CD1c-positive myeloid dendritic cell (primary cell): ENCODE measurements at regions not wholly inside any gene's neighbourhood (a gene's known extent, or its start where the extent isn't known, plus 50 kb on each side); places are given as distances from the start of the nearest gene placed in this dataset.

Experiments used
- DNase-seq: peaks from one replicate; pipeline ENCODE4 v3.0.0-alpha.2; 2016; ENCODE audit errors: extremely low spot score

DNA sequence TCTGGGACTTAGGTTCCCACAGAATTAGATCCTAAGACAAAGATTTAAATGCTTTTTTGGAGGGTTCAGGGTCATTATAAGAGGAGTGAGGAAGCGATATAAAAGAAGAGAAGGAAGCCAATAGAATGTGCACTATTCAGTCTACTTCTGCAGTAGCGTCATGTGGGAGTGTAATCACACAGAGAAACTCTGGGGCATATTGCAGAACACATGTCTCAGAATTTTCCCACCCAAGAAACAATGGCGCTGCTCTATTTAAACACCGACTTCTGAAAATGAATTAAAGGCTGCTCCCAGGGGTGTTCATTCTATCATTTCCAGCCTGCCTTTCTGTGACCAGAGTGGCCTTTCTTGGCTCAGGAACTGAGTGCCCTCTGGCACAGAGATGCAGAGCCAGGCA is 617.6 kb downstream of the FGF9 start:
- no peak for DNase-seq

DNA sequence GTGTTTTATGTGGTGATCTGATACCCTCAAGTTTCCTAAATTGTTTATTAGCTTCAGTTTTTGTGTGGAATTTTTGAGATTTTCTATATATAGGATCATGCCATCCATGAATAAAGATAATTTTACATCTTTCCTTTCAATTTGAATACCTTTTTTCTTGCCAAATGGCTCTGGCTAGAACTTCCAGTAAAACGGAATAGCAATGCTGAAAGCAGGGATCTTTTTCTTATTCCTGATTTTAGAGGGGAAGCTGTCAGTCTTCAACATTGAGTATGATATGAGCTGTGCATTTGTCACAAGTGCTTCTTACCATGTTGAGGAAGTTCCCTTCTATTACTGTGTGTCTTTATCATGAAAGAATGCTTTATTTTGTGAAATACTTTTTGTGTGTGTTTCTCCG is 618.8 kb downstream of the FGF9 start:
- DNase-seq: no peak

DNA sequence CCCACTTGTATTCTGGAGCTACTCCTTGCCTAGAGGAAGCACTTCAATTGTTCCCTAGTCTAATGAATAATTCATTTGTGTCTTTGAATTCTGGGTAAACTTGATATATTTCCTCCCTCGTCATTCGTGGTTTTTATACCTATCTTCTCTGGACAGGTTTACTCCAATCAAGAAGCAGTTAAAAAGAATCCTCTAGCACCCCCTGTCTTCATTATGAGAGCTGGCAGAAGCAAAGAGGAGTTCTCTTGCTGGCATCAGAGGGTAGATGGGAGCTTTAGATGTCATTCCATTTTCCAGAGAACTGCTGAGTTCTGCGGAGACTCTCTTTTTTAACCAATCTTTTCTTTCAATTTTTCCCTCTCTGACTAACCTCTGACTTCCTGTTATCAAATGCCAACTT is 627.7 kb downstream of the FGF9 start:
- DNase-seq: no peak

DNA sequence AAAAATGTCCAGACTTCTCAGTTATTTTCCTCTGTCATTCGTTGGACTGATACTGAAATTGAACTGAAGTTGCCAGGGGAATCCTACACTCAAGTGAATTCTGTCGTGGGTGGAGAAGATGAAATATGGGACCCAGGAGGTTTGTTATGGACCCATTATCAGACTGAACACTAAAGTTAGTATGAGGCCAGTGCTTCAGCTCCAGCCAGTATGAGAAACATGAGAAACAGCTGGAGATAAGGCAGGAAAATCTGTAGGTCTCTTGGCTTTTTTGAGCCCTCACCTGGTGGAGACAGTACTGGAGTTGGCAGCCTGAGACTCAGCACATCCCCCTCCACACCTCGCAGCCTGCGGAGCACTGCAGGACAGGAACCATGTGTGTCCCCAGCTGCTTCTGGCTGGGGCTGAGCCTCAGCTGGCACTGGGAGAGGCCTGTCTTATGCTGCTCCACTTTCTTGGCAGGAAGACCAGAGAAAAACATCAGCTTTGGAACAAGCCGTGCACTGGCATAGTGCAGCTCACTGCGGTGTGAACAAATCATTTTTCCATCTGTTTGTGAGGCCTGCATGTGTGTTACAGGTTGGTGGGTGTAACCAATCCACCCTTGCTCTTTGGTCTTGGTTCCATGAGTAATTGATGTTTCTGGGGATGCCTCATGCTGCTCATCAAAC is 641.0 kb downstream of the FGF9 start:
- no peak for DNase-seq

DNA sequence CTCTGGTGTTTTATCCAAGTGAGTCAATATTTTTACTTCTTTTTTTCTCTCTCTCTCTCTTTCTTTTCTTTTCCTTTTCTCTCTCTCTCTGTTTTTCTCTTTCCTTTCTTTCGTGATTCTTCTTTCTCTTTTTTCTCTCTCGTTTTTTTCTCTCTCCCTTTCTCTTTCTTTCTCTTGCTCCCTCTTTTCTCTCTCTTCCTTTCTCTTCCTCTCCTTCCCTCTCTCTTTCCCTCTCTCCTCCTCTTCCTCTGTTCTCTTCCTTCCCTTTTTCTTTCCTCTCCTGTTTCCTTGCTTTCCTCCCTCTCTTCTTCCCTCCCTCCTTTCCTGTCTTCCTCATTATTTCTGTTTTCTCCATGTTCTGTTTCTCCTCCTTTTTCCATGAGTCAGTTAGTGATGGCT is 641.5 kb downstream of the FGF9 start:
- no peak for DNase-seq

DNA sequence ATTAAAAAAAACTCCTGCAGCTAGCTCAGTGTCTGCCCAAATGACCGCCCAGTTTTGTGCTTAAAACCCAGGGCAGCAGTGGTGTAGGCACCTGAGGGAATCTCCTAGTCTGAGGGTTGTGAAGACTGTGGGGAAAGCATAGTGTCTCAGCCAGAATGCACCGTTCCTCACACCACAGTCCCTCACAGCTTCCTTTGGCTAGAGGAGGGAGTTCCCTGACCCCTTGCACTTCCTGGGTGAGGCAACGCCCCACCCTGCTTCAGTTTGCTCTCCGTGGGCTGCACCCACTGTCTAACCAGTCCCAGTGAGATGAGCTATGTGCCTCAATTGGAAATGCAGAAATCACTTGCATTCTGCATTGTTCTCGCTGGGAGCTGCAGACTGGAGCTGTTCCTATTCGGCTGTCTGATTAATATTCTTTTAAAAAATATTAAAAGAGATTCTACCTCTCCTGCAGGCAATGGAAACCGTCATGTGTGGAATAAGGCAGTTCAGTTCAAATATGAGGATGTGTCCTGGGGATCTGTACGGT is 645.7 kb downstream of the FGF9 start:
- no peak for DNase-seq

DNA sequence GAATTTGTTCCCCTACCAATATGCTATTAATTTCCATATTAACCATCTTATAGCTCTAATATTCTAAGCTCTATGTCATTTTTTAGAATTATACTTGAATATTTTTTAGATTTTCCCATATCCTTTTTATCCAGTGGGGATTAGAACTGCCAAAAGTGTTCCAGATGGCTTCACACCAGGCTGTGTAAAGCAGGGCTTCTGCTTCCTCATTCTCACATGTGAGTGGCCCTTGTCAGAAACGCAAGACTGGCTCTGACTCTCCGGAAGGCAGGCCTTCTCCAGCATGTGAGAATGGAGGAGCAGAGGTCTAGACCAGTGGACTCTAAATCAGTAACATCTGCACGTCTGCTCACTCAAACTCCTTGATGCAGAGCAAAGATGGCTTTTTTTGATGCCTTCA is 650.1 kb downstream of the FGF9 start:
- DNase-seq: no peak

DNA sequence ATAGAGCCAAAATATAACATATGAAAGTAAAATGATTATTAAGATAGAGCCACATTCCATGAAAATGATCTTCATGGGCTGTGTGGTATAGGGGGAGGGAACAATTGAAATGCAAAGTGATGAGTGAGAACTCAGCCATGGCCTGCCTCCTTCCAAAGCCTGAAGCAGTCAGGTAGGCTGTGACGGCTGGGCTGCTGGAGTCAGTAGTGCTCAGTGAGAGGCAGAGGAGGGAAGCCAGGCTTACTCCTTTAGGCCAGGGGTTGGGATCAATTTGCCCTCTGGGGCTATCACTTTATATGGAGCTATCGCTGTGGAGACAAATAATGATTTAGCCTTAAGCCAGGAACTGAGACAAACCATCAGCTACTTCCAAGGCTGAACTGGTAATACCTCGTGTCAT is 654.9 kb downstream of the FGF9 start:
- no peak for DNase-seq

DNA sequence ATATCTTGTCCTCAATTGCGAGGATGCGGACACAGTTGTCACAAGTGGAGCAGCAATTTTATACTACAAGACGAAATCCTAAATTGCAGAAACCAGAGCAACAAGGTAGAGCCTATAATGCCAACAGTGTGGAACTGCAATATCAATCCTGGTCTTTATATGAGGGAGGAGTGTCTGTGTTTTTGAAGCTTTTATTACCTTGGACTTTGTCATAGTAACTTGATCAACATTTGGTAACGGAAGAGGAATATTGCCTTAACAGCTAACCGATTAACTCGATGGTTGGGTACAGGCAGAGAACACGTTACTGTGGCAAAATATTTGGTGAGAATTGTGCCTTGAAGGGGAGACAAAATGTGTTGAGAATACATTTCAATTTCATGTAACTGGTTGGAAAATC is 661.5 kb downstream of the FGF9 start:
- no peak for DNase-seq

DNA sequence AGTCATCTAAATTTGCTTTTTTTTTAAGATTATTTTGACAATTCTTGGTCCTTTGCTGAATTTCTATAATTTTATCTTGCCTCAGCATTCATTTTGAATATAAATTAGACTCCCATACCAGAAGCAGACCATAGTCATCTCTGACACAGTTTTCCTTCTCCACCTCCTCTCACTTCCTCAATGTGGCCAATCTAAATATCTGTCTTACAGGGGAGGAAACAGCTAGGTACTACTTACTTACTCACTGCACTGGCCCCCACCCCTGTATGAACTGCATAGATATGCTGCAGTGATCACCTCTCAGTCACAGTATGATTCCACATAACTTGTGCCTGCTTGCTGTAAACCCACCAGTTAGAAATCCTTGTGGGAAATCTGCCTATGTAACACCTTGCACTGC is 665.6 kb downstream of the FGF9 start:
- DNase-seq: no peak

DNA sequence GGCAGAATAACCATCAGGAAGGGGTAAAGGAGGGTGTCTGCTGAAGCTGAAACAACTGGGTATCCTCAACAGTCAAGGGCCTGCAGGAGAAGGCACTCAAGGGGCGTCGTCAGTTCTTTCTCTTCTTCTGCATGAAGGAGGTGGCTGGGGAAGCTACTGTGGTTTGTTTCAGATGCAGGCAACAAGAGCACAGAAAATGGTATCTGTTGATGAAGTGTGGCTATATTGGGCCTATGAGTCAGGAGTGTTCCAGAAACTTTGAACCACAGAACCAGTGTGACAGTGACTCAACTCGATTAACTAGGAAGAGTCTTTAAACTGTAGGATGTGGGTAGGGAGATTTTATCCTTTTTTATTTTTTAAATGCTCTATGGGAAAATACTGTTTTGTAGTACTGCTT is 686.3 kb downstream of the FGF9 start:
- no peak for DNase-seq

DNA sequence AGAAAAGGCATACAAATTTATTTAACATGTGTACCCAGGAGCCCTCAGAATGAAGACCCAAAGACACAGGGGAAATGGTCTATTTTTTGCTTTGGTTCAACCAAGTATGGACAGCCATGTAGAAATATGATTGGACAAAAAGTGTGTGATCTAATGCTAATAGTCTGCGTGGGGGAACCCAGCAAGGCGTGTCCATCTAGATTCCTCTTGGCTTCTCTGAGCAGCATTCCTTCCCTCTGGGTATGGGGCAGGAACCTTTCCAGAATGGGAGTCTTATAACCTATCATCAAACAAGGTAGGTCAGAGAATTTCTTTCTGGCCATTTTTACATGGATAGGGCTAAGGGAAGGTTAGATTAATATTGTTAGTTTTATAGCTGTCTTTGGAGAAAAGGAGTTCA is 698.2 kb downstream of the FGF9 start:
- DNase-seq: no peak

DNA sequence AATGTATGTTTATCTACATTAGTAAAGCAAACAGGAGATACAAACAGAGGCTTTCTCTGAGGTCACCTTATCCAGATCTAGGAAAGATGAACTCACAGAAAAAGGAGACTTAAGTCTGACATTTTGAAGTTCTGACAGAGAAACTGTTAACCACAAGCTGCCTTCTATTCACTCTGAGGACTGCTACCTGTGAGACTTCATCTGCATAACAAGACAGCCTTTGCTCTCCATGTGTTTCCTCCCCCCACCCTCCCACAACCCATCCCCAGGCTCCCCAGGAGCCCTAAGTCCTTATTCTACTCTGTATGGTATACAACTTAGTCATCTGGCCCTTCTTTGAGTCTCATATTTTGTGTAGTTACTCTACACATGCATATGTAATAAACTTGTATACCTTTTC is 699.0 kb downstream of the FGF9 start:
- no peak for DNase-seq

DNA sequence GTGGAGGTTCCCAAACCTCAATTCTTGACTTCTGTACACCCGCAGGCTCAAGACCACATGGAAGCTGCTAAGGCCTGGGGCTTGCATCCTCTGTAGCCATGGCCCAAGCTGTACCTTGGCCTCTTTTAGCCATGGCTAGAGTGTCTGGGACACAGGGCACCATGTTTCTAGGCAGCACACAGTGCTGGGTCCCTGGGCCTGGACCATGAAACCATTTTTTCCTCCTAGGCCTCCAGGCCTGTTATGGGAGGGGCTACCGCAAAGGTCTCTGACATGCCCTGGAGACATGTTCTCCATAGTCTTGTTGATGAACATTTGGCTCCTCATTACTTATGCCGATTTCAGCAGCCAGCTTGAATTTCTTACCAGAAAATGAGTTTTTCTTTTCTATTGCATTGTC is 701.4 kb downstream of the FGF9 start:
- no peak for DNase-seq

DNA sequence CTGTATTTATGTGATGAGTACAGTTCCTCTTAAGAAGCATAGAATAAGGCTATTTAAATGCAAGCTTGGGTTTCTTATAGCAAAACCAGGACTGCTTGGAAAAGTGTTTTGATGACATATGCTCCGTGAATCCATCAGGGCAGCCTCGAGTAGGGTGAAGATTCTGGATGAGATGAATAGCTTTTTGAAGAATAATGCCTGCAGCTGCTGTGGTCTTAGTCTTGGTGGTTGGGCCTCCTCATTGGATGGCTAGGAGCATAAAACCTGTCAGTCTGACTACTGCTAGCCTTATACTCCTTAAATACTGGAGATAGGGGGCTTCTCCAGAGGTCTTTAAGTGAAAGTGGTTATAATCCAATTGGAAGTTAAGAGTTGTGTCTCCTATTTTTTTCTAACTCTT is 704.3 kb downstream of the FGF9 start:
- no peak for DNase-seq

DNA sequence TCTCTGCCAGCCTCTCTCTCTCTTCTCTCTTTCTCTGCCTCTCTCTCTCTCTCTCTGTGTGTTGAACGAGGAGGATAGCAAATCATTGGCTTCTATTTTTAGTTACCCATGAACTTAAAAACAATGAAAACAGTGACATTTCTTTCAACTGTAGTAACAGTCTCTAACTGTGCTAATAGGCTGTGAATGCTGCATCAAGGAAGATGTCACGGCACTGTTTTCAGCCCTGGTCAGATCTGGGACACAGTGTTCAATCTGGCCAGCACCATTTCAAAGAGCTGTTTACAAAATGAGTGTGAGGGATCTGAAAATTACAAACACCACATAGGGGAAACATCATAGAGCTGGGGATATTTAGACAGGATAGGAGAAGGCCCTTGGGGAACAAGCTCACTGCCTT is 717.0 kb downstream of the FGF9 start:
- DNase-seq: no peak

DNA sequence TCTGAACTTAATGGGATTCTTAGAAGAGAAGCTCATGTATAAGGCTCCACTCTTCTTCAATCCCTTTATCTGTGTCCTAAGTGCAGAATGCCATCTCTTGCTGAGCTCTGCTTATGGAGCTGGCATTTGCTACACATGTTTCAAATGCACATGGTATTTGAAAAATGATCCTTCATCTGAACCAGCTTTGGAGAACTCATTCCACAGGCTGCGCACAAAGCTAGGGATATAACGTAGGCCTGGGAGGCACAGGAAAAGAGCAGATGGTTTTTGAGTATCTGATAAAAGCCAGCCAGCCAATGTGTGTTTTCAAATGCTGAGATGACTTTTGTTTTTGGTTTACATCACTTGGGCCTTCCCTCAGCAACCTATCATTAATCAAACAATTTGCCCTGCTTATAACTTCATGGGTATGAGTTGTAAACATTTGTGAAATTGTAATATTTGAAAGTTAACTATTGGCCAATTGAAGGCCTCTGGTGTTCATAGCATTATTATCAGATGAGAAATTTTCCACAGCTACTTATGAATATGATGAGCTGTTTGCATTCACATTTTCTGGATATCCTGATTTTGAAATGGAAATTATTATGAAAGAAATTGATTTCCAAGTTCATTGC is 729.0 kb downstream of the FGF9 start:
- no peak for DNase-seq

DNA sequence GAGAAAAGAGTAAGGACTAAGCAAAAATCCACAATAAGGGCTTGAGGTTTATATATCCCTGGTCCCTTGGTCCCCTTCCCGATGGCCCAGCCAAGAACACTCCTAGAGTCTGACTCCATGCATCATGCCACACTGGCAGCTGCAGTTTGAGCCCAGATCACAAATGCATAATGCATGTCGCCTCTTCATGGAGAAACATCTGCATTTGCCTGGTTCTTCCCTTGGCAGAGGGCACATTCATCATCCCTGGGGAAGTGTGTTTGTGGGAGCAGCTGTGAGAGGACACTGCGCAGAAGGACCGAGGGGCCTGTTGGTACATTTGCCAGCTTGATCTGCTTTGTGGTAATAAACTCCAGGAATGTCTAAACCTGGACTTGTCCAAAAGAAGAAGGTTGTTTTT is 731.8 kb downstream of the FGF9 start:
- DNase-seq: no peak

DNA sequence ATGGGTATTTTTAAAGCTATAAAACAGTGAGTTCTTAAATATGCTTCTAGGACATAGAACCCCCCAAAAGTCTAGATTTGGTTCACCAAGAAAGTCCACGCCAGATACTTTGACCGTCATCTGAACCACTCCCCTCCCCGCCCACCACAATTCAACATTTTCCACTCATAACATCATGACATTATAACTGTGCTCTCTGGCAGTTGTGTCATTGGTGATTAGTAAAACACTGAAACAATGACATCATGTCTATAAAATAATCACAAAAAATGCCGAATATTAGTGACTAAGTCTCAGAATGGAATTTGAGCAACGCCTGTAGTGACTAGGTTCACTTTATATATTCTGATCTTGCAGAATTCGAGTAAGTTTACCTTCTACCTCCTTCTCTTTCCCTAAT is 732.3 kb downstream of the FGF9 start:
- DNase-seq: no peak

DNA sequence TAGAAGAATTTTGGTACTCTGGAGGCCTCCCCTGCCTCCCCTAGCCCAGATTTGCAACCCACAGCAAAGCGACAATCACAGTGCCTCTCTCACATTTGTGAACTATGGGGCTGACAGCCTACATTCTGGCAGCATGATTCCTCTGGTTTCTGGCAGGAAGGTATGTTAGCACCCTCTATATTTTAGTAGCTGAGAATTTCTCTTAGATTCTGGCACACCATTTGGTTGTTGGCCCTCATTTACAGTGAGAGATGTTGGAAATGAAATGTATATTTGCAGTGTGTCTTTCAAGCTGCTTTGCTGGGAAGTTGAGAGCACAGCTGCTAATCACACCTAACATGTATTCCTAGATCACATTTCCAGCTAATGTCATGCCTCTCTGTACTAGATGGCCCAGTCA is 735.0 kb downstream of the FGF9 start:
- no peak for DNase-seq

DNA sequence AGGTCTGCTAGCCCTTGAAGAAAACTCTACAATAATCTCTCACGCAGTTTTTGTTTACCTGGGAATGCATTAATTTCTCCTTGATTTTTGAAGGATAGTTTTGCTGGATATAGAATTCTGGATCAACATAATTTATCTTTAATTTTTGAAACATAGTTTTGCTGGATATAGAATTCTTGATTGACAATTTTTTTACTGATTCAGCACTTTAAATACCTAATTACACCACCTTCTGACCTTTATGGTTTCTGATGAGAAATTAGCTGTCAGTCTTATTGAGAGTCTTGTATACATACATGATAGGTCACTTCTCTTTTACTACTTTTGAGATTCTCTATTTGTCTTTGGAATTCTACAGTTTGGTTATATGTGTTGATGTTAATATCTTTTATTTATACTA is 741.6 kb downstream of the FGF9 start:
- no peak for DNase-seq

DNA sequence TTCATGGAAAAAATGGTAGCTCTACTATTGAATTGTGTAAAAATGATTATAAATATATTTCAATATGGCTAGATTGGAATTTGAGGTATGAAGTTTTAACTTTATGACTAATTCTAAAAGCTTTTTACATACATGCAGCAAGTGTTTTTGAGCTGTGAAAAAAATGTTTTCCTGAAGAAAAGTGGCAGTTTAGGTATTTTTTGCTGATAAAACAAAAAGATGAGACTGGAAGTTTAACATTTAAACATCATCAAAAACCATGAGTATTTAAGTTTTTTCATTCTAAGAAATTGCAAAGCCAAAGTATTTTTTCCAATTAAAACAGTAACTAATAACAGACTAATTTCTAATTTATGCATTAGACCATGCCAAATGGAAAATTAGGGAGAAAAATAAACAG is 751.1 kb downstream of the FGF9 start:
- DNase-seq: no peak

DNA sequence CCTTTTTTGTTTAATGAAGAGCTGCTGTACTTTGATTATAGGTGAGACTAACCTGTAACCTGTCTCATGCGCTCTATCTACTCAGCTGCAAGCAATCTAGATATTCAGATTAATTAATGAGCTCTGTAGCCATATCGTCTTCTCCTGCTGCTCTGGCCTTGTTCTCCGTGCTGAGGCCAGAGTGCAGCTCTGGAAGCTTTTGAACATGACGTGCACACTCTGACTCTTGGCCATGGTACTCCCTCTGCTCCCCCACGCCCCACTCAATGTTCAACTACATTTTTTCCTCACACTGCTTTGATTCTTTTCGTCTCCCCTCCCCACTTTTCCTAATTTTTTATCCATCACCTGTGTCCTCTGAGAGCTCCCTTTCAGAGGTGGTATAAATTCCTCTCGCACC is 751.8 kb downstream of the FGF9 start:
- no peak for DNase-seq

DNA sequence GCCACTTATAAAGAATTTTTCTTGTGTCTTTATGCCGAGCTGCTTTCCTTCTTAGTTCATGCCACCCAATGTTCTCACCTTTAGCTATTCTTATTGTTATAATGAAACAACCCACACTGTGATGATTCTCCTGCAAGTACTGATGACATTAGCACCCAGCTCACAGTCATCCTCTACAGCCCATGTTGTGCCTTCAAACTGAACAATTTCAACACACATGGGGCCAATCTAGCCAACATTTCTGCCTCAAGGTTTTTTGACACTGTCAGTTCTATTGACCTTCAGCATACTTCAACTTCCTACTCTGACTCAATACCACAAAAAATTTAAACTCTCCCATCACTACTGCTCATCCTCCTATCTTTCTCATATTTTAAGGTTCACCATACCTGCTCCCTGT is 752.4 kb downstream of the FGF9 start:
- DNase-seq: no peak
